ENCODE measurements at regions not wholly inside any gene's neighbourhood (a gene's known extent, or its start where the extent isn't known, plus 50 kb on each side); places are given as distances from the start of the nearest gene placed in this dataset.

- WGBS, 2 experiments (ENCODE audit: extremely low coverage in 1 of 2, insufficient coverage in 1 of 2, insufficient read length in 1 of 2, insufficient replicate concordance in 2 of 2, low coverage in 1 of 2, low lambda C conversion rate in 2 of 2, missing lambda C conversion rate in 1 of 2): 88% methylated on average over 1 of the region's 1 CpG; no CpG with 5 or more reads in 1 of the 2 experiments
- Histone ChIP-seq H3K18ac (ENCODE audit: extremely low read depth, low read length) (no peak overlapping the region), H3K36me3 (ENCODE audit: control insufficient read depth in 2 of 4, insufficient read depth in 4 of 4, low read length in 3 of 4) (no peaks in the 10 kb centered on the region), H3K56ac (replicated peaks; ENCODE audit: insufficient read length, low read depth, low read length) (no peak overlapping the region), H4K20me1 (replicated peaks in 1 of 2; ENCODE audit: control insufficient read depth in 1 of 2, insufficient read depth in 2 of 2, low read length in 2 of 2) (no peaks in the 10 kb centered on the region), H3K79me2 (ENCODE audit: control insufficient read depth in 1 of 2, insufficient read depth in 2 of 2, low read length in 2 of 2) (no peaks in the 10 kb centered on the region), H2BK12ac (ENCODE audit: low read depth, low read length) (no peak overlapping the region), H3K4me1 (replicated peaks in 1 of 4; ENCODE audit: control insufficient read depth in 3 of 4, insufficient read depth in 4 of 4, low read length in 3 of 4) (peaks cover 1 to 10% (median 5%) of the 10 kb centered on the region in 4 experiments; a peak in 5 of 7 replicates), H3K14ac (ENCODE audit: insufficient read length) (no peak overlapping the region), H3K27me3 (replicated peaks in 1 of 4; ENCODE audit: control insufficient read depth in 3 of 4, extremely low read depth in 1 of 4, insufficient read depth in 3 of 4, low read length in 3 of 4) (no peaks in the 10 kb centered on the region), H2BK5ac (ENCODE audit: low read depth, low read length) (no peak overlapping the region), H3K27ac (ENCODE audit: low read depth, low read length) (no peak overlapping the region), H4K5ac (ENCODE audit: insufficient read length, low read depth, low read length) (no peak overlapping the region), H3K4ac (replicated peaks; ENCODE audit: insufficient read length, low read depth, low read length) (no peak overlapping the region), H3K79me1 (ENCODE audit: low read depth, low read length) (no peaks in the 10 kb centered on the region), H3K4me3 (ENCODE audit: extremely low read depth in 1 of 4, insufficient read depth in 2 of 4, low read depth in 3 of 4, low read length in 4 of 4) (no peak overlapping the region), H2BK120ac (replicated peaks; ENCODE audit: low read depth, low read length) (no peak overlapping the region), H3K23me2 (ENCODE audit: low read depth, low read length) (peaks cover 2% of the 10 kb centered on the region; the same call in 1 of the 2 replicates), H2BK20ac (ENCODE audit: low read length) (no peak overlapping the region), H3K9ac (replicated peaks in 1 of 4; ENCODE audit: extremely low read depth in 1 of 4, low read depth in 3 of 4, low read length in 3 of 4) (no peak overlapping the region), H4K91ac (replicated peaks; ENCODE audit: insufficient read length, low read length) (no peak overlapping the region), H3K9me3 (ENCODE audit: insufficient read depth in 2 of 2, low read depth in 1 of 2, low read length in 1 of 2) (no peaks in the 10 kb centered on the region), H2AK5ac (ENCODE audit: low read depth, low read length) (no peak overlapping the region), H2BK15ac (ENCODE audit: low read length) (no peak overlapping the region), H4K8ac (ENCODE audit: extremely low read depth, insufficient read depth, low read length) (no peak overlapping the region), H3K4me2 (ENCODE audit: insufficient read depth in 1 of 2, low read depth in 2 of 2, low read length in 2 of 2) (no peak overlapping the region), H2AFZ (ENCODE audit: low read length) (no peak overlapping the region), H3K23ac (ENCODE audit: insufficient read length) (no peak overlapping the region)
- DNase-seq (ENCODE audit: low read depth in 1 of 2, low spot score in 2 of 2): no peak
- no peak for TF ChIP-seq CTBP2 (IDR thresholded peaks at IDR 0.05; ENCODE audit: borderline replicate concordance, insufficient read depth, insufficient read length, low read length)
- ChIA-PET POLR2A (ENCODE audit: partially characterized antibody) (no interaction called here), CTCF (ENCODE audit: partially characterized antibody) (no interaction called here)
- FAIRE-seq: no peak
Measured at GRCh38 chr20:39983655-39984054, 705.4 kb downstream of the MAFB start.
